ENCODE measurements at regions not wholly inside any gene's neighbourhood (a gene's known extent, or its start where the extent isn't known, plus 50 kb on each side); places are given as distances from the start of the nearest gene placed in this dataset.

DNA sequence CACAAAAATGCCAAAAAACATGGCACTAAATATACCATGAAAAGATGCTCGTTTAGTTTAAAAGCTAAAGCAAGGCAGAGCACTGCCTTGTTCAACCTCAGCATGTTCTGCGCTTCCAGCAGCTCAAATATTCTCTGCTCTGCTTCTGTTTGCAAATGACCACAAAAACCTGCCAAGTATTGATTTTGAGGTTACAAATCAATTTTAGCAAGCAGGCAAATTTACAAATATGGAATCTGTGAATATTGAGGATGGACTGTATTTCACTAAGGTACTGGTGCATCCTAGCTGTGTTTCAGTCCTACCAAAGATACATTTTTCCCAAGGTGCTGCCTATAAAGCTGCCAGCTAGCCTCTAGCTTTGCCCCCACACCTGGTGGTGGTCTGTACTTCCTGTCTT, 449.9 kb downstream of the PREX1 start (continued):
- TF ChIP-seq, protein P1, sequence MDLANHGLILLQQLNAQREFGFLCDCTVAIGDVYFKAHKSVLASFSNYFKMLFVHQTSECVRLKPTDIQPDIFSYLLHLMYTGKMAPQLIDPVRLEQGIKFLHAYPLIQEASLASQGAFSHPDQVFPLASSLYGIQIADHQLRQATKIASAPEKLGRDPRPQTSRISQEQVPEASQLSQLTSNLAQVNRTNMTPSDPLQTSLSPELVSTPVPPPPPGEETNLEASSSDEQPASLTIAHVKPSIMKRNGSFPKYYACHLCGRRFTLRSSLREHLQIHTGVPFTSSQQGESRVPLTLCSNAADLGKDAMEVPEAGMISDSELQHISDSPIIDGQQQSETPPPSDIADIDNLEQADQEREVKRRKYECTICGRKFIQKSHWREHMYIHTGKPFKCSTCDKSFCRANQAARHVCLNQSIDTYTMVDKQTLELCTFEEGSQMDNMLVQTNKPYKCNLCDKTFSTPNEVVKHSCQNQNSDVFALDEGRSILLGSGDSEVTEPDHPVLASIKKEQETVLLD (CRISPR knock-in tag; IDR thresholded peaks at IDR 0.05; ENCODE audit: low read depth): no peak
- TF ChIP-seq, protein P2, sequence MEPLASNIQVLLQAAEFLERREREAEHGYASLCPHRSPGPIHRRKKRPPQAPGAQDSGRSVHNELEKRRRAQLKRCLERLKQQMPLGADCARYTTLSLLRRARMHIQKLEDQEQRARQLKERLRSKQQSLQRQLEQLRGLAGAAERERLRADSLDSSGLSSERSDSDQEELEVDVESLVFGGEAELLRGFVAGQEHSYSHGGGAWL (CRISPR knock-in tag; IDR thresholded peaks at IDR 0.05): no peak
- no peak for TF ChIP-seq KLF11 (CRISPR knock-in tag; IDR thresholded peaks at IDR 0.05)
- no peak for TF ChIP-seq GABPB1 (CRISPR knock-in tag; IDR thresholded peaks at IDR 0.05)
- TF ChIP-seq HNRNPUL1 (IDR thresholded peaks at IDR 0.05; ENCODE audit: low read depth, low read length): no peak
- TF ChIP-seq ZKSCAN8 (CRISPR knock-in tag; IDR thresholded peaks at IDR 0.05; ENCODE audit: borderline replicate concordance): no peak
- TF ChIP-seq, protein P3, sequence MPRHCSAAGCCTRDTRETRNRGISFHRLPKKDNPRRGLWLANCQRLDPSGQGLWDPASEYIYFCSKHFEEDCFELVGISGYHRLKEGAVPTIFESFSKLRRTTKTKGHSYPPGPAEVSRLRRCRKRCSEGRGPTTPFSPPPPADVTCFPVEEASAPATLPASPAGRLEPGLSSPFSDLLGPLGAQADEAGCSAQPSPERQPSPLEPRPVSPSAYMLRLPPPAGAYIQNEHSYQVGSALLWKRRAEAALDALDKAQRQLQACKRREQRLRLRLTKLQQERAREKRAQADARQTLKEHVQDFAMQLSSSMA (CRISPR knock-in tag; IDR thresholded peaks at IDR 0.05): no peak
- TF ChIP-seq, protein P4, sequence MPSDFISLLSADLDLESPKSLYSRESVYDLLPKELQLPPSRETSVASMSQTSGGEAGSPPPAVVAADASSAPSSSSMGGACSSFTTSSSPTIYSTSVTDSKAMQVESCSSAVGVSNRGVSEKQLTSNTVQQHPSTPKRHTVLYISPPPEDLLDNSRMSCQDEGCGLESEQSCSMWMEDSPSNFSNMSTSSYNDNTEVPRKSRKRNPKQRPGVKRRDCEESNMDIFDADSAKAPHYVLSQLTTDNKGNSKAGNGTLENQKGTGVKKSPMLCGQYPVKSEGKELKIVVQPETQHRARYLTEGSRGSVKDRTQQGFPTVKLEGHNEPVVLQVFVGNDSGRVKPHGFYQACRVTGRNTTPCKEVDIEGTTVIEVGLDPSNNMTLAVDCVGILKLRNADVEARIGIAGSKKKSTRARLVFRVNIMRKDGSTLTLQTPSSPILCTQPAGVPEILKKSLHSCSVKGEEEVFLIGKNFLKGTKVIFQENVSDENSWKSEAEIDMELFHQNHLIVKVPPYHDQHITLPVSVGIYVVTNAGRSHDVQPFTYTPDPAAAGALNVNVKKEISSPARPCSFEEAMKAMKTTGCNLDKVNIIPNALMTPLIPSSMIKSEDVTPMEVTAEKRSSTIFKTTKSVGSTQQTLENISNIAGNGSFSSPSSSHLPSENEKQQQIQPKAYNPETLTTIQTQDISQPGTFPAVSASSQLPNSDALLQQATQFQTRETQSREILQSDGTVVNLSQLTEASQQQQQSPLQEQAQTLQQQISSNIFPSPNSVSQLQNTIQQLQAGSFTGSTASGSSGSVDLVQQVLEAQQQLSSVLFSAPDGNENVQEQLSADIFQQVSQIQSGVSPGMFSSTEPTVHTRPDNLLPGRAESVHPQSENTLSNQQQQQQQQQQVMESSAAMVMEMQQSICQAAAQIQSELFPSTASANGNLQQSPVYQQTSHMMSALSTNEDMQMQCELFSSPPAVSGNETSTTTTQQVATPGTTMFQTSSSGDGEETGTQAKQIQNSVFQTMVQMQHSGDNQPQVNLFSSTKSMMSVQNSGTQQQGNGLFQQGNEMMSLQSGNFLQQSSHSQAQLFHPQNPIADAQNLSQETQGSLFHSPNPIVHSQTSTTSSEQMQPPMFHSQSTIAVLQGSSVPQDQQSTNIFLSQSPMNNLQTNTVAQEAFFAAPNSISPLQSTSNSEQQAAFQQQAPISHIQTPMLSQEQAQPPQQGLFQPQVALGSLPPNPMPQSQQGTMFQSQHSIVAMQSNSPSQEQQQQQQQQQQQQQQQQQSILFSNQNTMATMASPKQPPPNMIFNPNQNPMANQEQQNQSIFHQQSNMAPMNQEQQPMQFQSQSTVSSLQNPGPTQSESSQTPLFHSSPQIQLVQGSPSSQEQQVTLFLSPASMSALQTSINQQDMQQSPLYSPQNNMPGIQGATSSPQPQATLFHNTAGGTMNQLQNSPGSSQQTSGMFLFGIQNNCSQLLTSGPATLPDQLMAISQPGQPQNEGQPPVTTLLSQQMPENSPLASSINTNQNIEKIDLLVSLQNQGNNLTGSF (CRISPR knock-in tag; IDR thresholded peaks at IDR 0.05): no peak
- no peak for TF ChIP-seq KLF6 (CRISPR knock-in tag; IDR thresholded peaks at IDR 0.05)
- TF ChIP-seq ZNF20 (CRISPR knock-in tag; IDR thresholded peaks at IDR 0.05): no peak
- no peak for TF ChIP-seq ZNF431 (CRISPR knock-in tag; IDR thresholded peaks at IDR 0.05; ENCODE audit: borderline replicate concordance, low read depth)
- peak; percentile 35; the same call in 1 of the 2 replicates for TF ChIP-seq NCOA2 (CRISPR knock-in tag; IDR thresholded peaks at IDR 0.05)
- TF ChIP-seq ZNF44 (CRISPR knock-in tag; IDR thresholded peaks at IDR 0.05): peak; percentile 29; the same call in 1 of the 2 replicates
- no peak for TF ChIP-seq ZNF558 (CRISPR knock-in tag; IDR thresholded peaks at IDR 0.05; ENCODE audit: borderline replicate concordance)
- no peak for TF ChIP-seq MTA3 (CRISPR knock-in tag; IDR thresholded peaks at IDR 0.05)
- TF ChIP-seq ZNF510 (CRISPR knock-in tag; IDR thresholded peaks at IDR 0.05; ENCODE audit: low read depth): no peak
- TF ChIP-seq ARHGAP35 (CRISPR knock-in tag; IDR thresholded peaks at IDR 0.05; ENCODE audit: borderline replicate concordance): no peak
- no peak for TF ChIP-seq ZSCAN25 (CRISPR knock-in tag; IDR thresholded peaks at IDR 0.05)
- TF ChIP-seq, protein P5, sequence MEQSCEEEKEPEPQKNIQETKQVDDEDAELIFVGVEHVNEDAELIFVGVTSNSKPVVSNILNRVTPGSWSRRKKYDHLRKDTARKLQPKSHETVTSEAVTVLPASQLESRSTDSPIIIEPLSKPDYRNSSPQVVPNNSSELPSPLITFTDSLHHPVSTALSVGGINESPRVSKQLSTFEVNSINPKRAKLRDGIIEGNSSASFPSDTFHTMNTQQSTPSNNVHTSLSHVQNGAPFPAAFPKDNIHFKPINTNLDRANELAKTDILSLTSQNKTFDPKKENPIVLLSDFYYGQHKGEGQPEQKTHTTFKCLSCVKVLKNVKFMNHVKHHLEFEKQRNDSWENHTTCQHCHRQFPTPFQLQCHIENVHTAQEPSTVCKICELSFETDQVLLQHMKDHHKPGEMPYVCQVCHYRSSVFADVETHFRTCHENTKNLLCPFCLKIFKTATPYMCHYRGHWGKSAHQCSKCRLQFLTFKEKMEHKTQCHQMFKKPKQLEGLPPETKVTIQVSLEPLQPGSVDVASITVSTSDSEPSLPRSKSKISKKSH (CRISPR knock-in tag; IDR thresholded peaks at IDR 0.05; ENCODE audit: borderline replicate concordance): no peak
- no peak for TF ChIP-seq ZNF563 (CRISPR knock-in tag; IDR thresholded peaks at IDR 0.05)
- no peak for TF ChIP-seq ZNF660 (CRISPR knock-in tag; IDR thresholded peaks at IDR 0.05; ENCODE audit: borderline replicate concordance, low read depth)
- no peak for TF ChIP-seq ZNF382 (CRISPR knock-in tag; IDR thresholded peaks at IDR 0.05; ENCODE audit: borderline replicate concordance)
- TF ChIP-seq DPF2 (CRISPR knock-in tag; IDR thresholded peaks at IDR 0.05; ENCODE audit: borderline replicate concordance, low read depth): no peak
